ENCODE measurements at regions not wholly inside any gene's neighbourhood (a gene's known extent, or its start where the extent isn't known, plus 50 kb on each side); places are given as distances from the start of the nearest gene placed in this dataset.

GRCh38 chr14:43983721-43984120 lies 523.4 kb downstream of the FSCB start:
- no peak for DNase-seq

- DNase-seq = no peak
These were observed 525.8 kb downstream of the FSCB start for GRCh38 chr14:43981135-43981768.

DNA sequence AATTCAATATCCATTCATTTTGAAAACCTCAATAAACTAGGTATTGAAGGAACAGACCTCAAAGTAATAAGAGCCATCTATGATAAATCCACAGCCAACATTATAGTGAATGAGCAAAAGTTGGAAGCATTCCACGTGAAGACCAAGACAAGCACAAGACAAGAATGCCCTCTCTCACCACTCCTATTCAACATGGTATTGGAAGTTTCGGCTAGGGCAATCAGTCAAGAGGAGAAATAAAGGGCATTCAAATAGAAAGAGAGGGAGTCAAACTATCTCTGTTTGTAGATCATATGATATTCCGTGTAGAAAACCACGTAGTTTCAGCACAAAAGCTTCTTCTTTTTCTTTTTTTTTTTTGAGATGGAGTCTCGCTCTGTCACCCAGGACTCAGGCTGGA lies 550.3 kb downstream of the FSCB start:
- DNase-seq = no peak

- DNase-seq = no peak
These were observed 557.7 kb downstream of the FSCB start for GRCh38 chr14:43949400-43949799.

- DNase-seq = no peak
These were observed 567.2 kb downstream of the FSCB start for GRCh38 chr14:43939836-43940235.

GRCh38 chr14:43938588-43939281 lies 568.3 kb downstream of the FSCB start:
- DNase-seq = no peak

GRCh38 chr14:43937001-43937400 lies 570.1 kb downstream of the FSCB start:
- DNase-seq = no peak

- no peak for DNase-seq
These were observed 573.0 kb downstream of the FSCB start for GRCh38 chr14:43934102-43934501.

GRCh38 chr14:43914041-43914693 lies 592.9 kb downstream of the FSCB start:
- no peak for DNase-seq

DNA sequence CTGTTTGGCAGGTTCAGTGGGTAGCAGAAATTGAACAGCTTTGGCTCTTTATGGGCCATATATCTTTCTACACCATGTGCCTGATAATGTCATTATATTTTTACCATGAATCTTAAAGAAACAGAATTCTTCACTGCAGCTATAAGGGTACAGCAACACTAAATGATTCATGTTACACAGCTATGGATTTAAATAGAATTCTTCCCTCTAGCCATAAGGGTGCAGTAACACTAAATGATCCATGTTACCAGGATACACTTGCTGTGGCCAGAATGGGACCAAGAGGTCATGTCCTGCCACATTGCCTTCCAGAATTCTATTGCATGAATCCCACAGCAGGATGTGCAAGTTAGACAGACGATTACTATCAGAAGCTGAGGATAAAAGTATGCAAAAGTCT lies 603.9 kb downstream of the FSCB start:
- no peak for DNase-seq

DNA sequence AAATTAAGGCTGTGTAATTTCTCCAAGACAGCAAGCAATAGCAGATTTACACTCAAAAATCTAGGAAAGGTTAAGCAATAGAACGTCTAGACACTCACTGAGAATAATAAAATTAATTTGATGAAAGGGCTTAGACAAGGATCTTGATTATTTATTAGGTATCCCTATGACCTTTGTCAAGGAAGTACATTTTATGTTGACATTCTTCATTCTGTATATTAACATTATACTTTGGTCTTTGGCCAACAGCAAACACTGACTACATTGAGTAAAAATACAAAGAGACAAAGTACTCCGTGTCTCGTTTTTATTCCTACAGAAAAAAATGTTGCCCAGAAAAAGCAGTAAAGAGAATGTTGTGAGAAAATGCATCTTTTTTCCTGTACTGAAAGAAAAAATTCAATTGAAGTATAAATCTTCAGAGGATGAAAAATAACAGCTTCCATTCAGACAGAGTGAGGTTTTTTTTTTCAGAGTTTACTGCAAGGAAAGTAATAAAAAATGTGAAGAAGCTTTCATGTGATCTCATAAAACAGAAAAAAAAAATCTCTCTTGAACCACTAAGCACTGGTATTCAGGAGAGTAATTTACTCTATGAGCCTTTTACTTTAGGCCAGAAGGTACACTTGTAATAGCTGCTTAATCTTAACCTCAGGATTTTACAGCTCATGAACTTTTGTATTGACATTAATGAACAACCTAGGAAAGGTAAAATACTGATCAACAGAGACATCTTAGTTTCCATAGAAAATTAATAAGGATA lies 605.0 kb downstream of the FSCB start:
- no peak for DNase-seq

DNA sequence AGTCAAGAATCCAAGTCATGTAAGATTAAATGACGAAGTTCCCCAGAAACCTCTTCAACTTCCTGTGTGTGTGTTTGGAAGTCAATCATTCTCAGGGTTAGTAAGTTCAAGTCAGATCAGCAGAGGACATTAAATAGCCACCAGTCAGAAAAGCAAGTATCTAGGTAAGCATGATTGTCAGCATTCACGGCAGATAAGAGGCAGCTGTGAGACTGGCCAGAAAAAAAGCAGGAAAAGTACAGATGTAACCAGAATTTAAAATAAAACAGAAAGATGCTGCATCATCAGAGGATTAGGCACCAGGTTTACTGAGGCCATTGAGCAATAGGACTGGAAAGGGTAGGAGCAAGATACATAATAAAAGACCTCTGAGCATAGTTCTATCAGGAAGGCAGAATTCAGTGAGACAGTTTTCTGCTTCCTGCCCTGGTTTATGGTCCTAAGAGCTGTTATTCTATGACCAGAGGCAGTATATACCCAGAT lies 606.9 kb downstream of the FSCB start:
- DNase-seq = no peak

- DNase-seq = no peak
These were observed 608.4 kb downstream of the FSCB start for GRCh38 chr14:43898687-43899086.

- DNase-seq = no peak
These were observed 611.0 kb downstream of the FSCB start for GRCh38 chr14:43896044-43896443.

- DNase-seq = no peak
These were observed 612.5 kb downstream of the FSCB start for GRCh38 chr14:43894534-43894933.

GRCh38 chr14:43887523-43887922 lies 619.6 kb downstream of the FSCB start:
- no peak for DNase-seq

GRCh38 chr14:43877351-43877960 lies 629.6 kb downstream of the FSCB start:
- DNase-seq = no peak

DNA sequence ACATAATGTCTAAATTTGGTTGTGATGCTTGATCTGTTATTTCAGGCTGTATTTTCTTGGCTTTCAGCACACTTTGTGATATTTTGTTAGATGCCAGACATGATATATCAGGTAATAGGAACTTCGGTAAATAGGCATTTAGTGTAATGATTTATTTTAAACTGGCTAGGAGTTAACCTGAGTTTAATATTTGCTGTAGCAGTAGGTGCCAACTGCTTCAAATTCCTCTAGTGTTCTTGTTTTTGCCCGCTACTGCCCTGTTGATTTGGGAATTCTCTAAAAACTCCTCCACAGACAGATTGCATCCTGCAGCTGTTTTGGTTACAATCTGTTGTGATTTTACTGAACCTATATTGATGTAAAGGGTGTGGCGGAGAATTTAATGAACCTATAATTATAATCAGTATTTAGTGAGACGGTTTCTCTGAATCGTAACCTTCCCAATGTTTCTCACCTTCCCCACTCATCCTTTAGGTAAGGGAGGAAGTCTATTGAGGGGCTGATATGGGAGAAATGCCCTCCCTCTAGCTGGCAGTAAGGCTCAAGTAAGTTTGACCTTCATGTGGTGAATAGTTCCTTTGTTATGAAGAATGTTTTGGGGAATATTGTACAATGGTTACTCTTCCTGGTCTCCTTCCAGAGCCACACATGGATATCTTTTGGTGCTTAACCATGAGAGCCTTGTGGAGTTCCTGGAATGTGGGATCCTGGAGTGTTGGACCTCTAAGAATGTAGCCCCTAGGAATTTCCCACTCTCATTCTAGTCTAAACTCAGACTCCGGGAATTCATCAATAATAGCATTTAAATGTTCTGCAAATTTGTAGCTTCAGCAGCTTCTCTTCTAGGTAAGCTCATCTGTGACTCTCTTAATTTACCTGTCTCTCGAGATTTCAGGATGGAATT lies 634.1 kb downstream of the FSCB start:
- DNase-seq = no peak

GRCh38 chr14:43872222-43872621 lies 634.9 kb downstream of the FSCB start:
- DNase-seq = no peak

- DNase-seq = no peak
These were observed 648.1 kb downstream of the FSCB start for GRCh38 chr14:43858981-43859380.

- no peak for DNase-seq
These were observed 651.5 kb downstream of the FSCB start for GRCh38 chr14:43855556-43855955.

DNA sequence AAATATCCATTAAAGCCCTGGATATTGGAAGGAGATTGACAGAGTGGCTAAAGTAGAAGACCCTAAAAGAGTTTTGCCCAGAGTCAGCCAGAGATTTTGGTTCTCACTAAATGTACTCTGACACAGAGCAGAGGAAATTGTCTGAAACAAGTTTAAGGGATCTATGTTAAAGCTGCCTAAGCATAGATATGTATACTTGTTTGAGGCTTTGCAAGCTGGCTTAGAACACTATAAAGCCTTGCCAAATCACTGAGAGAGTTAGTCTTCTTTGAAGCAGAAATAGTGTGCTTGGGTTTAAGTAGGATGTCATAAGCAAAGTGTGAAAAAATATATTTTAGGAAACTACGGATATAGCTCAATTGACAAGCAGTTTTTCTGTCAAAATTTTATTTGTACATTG lies 653.5 kb downstream of the FSCB start:
- no peak for DNase-seq
